HepG2 (cell line): ENCODE measurements at regions not wholly inside any gene's neighbourhood (a gene's known extent, or its start where the extent isn't known, plus 50 kb on each side); places are given as distances from the start of the nearest gene placed in this dataset.

Experiments
- ATAC-seq: fragments of 200-7000 bp; cut with Tn5 transposase; 3 replicates; pipeline ENCODE4 v1.9.1; 2020; ENCODE audit warnings: mild to moderate bottlenecking, moderate library complexity
- BruUV-seq: library from RNA; stranded (reverse); fragments of 400-500 nt; replicated peaks from 2 replicates; lab custom pipeline; 2021; lab: Mats Ljungman, UMichigan
- CTCF ChIA-PET: fragments of 300-600 bp; formaldehyde crosslinking; extraction: SDS; loops from one replicate; lab custom pipeline; 2021; ENCODE audit warnings: low total read pairs, inconsistent platforms, low intra/inter-chr PET ratio; lab: Yijun Ruan, JAX
- POLR2A ChIA-PET: fragments of 350-600 bp; sonication (Branson Sonifier 250); formaldehyde crosslinking; loops from one replicate; lab custom pipeline; 2020; ENCODE audit warnings: antibody characterized with exemption, inconsistent platforms; lab: Yijun Ruan, JAX
- DNase-seq: peaks from one replicate; pipeline ENCODE4 v3.0.0-alpha.2; 2015; ENCODE audit warnings: low spot score
- FAIRE-seq: peaks from 3 replicates; lab custom pipeline; 2011; peaks lifted over from hg19 to GRCh38; lab: Jason Lieb, UNC
- H2AFZ ChIP-seq: one replicate; pipeline ENCODE4 v1.6.1; 2011; ENCODE audit warnings: low read length, inconsistent platforms
- H3K27ac ChIP-seq: fragments of 300-600 bp; 3 replicates; pipeline ENCODE4 v1.8.0; 2011; ENCODE audit warnings: mixed run types, mild to moderate bottlenecking, mixed read lengths, low read length, inconsistent platforms; ENCODE audit not compliant: insufficient read depth; ENCODE audit errors: extremely low read length
- H3K27me3 ChIP-seq, 2 experiments: fragments of 200-600 bp in 1 of 2; 2 replicates in 1 of 2; 3 replicates in 1 of 2; pipeline versions ENCODE4 v1.6.0 to v1.8.0; 2011; ENCODE audit warnings: low read length in 2 of 2, mild to moderate bottlenecking in 2 of 2, moderate library complexity in 2 of 2, inconsistent platforms in 1 of 2; ENCODE audit not compliant: insufficient read depth in 2 of 2, control insufficient read depth in 1 of 2
- H3K36me3 ChIP-seq, 2 experiments: fragments of 200-600 bp in 1 of 2; replicated peaks in 1 of 2; 2 replicates in 1 of 2; 3 replicates in 1 of 2; pipeline versions ENCODE4 v1.5.1 to v1.8.0; 2011; ENCODE audit warnings: low read length in 2 of 2, inconsistent platforms in 1 of 2; ENCODE audit not compliant: insufficient read depth in 2 of 2, control insufficient read depth in 1 of 2
- H3K4me1 ChIP-seq: 2 replicates; pipeline ENCODE4 v1.5.1; 2012; ENCODE audit warnings: low read length, inconsistent platforms; ENCODE audit not compliant: insufficient read depth
- H3K4me2 ChIP-seq: 2 replicates; pipeline ENCODE4 v1.6.0; 2011; ENCODE audit warnings: low read depth, low read length, inconsistent platforms
- H3K4me3 ChIP-seq, 3 experiments: fragments of 200-600 bp in 1 of 3; sonication (generic), shearing (Covaris generic) in 1 of 3; replicated peaks in 1 of 3; 2 replicates each; pipeline ENCODE4 v1.5.1; 2011 to 2016; ENCODE audit warnings: low read length in 3 of 3, inconsistent platforms in 2 of 3, low read depth in 2 of 3, mild to moderate bottlenecking in 2 of 3, control low read depth in 1 of 3, mixed read lengths in 1 of 3; ENCODE audit not compliant: insufficient read depth in 1 of 3
- H3K79me2 ChIP-seq: one replicate; pipeline ENCODE4 v1.6.1; 2011; ENCODE audit warnings: low read length, inconsistent platforms; ENCODE audit not compliant: insufficient read depth
- H3K9ac ChIP-seq: 2 replicates; pipeline ENCODE4 v1.6.0; 2011; ENCODE audit warnings: mild to moderate bottlenecking, low read depth, low read length, inconsistent platforms; ENCODE audit not compliant: insufficient read depth
- H3K9me3 ChIP-seq: 2 replicates; pipeline ENCODE4 v1.5.1; 2012; ENCODE audit warnings: mild to moderate bottlenecking, low read length
- H4K20me1 ChIP-seq: 2 replicates; pipeline ENCODE4 v1.6.0; 2011; ENCODE audit warnings: inconsistent platforms, mild to moderate bottlenecking, low read length, moderate library complexity; ENCODE audit not compliant: insufficient read depth
- ARNT2 ChIP-seq: sonication (generic); formaldehyde crosslinking; IDR thresholded peaks from 2 replicates; pipeline ENCODE4 v1.8.0; 2022; ENCODE audit warnings: mild to moderate bottlenecking, low read depth, missing genetic modification reagents, moderate library complexity
- FOXC1 ChIP-seq: sonication (generic); formaldehyde crosslinking; IDR thresholded peaks from 2 replicates; pipeline ENCODE4 v1.8.0; 2022; ENCODE audit warnings: mild to moderate bottlenecking, missing genetic modification reagents, borderline replicate concordance
- GATAD2A ChIP-seq: IDR thresholded peaks from 2 replicates; pipeline ENCODE4 v1.6.1; 2016
- NONO ChIP-seq, 2 experiments: fragments of 450-650 bp in 1 of 2; sonication (generic) in 1 of 2; formaldehyde crosslinking in 1 of 2; IDR thresholded peaks in 1 of 2; conservative IDR thresholded peaks in 1 of 2; 2 replicates each; pipeline versions ENCODE4 v1.6.1 to v1.8.0; 2017 to 2022; ENCODE audit warnings: mild to moderate bottlenecking in 1 of 2, missing genetic modification reagents in 1 of 2, moderate library complexity in 1 of 2
- POLR2A ChIP-seq, 2 experiments: IDR thresholded peaks; 2 replicates each; pipeline ENCODE4 v1.6.1; 2011; ENCODE audit warnings: low read depth in 2 of 2, low read length in 2 of 2, mild to moderate bottlenecking in 1 of 2, moderate library complexity in 1 of 2; ENCODE audit not compliant: insufficient read depth in 1 of 2
- RFXAP ChIP-seq: sonication (generic); formaldehyde crosslinking; IDR thresholded peaks from 2 replicates; pipeline ENCODE4 v1.4.0; 2020; ENCODE audit warnings: missing genetic modification reagents, borderline replicate concordance
- SP2 ChIP-seq: sonication (generic); formaldehyde crosslinking; IDR thresholded peaks from 2 replicates; pipeline ENCODE4 v1.5.1; 2020; ENCODE audit warnings: mild to moderate bottlenecking, missing genetic modification reagents
- TBL1XR1 ChIP-seq: fragments of 150-350 bp; IDR thresholded peaks from 2 replicates; pipeline ENCODE4 v1.6.1; 2014; ENCODE audit warnings: borderline replicate concordance, low read length; ENCODE audit not compliant: partially characterized antibody
- ZBTB49 ChIP-seq: sonication (generic); formaldehyde crosslinking; IDR thresholded peaks from 2 replicates; pipeline ENCODE4 v1.4.0; 2020; ENCODE audit warnings: missing genetic modification reagents, borderline replicate concordance
- ZFP82 ChIP-seq: sonication (generic); formaldehyde crosslinking; IDR thresholded peaks from 2 replicates; pipeline ENCODE4 v1.5.1; 2020; ENCODE audit warnings: mild to moderate bottlenecking, missing genetic modification reagents, borderline replicate concordance
- ZNF207 ChIP-seq: fragments of 450-650 bp; IDR thresholded peaks from 2 replicates; pipeline ENCODE4 v1.6.1; 2016; ENCODE audit warnings: antibody characterized with exemption, borderline replicate concordance
- ZNF34 ChIP-seq: sonication (generic); formaldehyde crosslinking; IDR thresholded peaks from 2 replicates; pipeline ENCODE4 v1.4.0; 2020; ENCODE audit warnings: mild to moderate bottlenecking, missing genetic modification reagents, borderline replicate concordance
- ZNF672 ChIP-seq: sonication (generic); formaldehyde crosslinking; IDR thresholded peaks from 2 replicates; pipeline ENCODE4 v1.8.1; 2022; ENCODE audit warnings: missing genetic modification reagents
- ZNF790 ChIP-seq: sonication (generic); formaldehyde crosslinking; IDR thresholded peaks from 2 replicates; pipeline ENCODE4 v1.8.0; 2022; ENCODE audit warnings: missing genetic modification reagents, mild to moderate bottlenecking, borderline replicate concordance
- ZNF83 ChIP-seq: sonication (generic); formaldehyde crosslinking; IDR thresholded peaks from 2 replicates; pipeline ENCODE4 v1.4.0; 2020; ENCODE audit warnings: missing genetic modification reagents, mild to moderate bottlenecking, borderline replicate concordance
- ZNF878 ChIP-seq: sonication (generic); formaldehyde crosslinking; IDR thresholded peaks from 2 replicates; pipeline ENCODE4 v1.8.1; 2023; ENCODE audit warnings: mild to moderate bottlenecking, missing genetic modification reagents, moderate library complexity
- ZSCAN9 ChIP-seq: IDR thresholded peaks from 2 replicates; pipeline ENCODE4 v1.6.1; 2016; ENCODE audit warnings: borderline replicate concordance
- WGBS: methylation state at CpG from one replicate; pipeline ENCODE4 v1.1.6; 2017; ENCODE audit warnings: low lambda C conversion rate; 5-methylcytosine and 5-hydroxymethylcytosine counted together
- in situ Hi-C: cut with HindIII; loops from 2 replicates; pipeline ENCODE4 v1.10.0; 2017; ENCODE audit warnings: low pct_unique_long_range_greater_than_20kb; ENCODE audit not compliant: extremely low pct_ligation_motif_present
- intact Hi-C: fragments of 100-400 bp; cut with micrococcal nuclease; formaldehyde crosslinking; loops from one replicate; pipeline ENCODE4 v1.10.0; 2022; ENCODE audit not compliant: unreplicated experiment

- WGBS: 23% methylated on average over 3 of the region's 3 CpGs
- in situ Hi-C loops: no loop called here
- no peak for DNase-seq
- no peak for FAIRE-seq
- BruUV-seq: no TSS peak
- no peak overlapping the region for H3K27ac ChIP-seq
- ChIA-PET POLR2A (no interaction called here), CTCF (no interaction called here)
- H3K27me3 ChIP-seq: no peaks in the 10 kb centered on the region
- H4K20me1 ChIP-seq: no peaks in the 10 kb centered on the region
- H3K79me2 ChIP-seq: no peaks in the 10 kb centered on the region
- H3K4me3 ChIP-seq: no peak overlapping the region
- H3K9ac ChIP-seq: no peak overlapping the region
- intact Hi-C loops: no loop called here
- H2AFZ ChIP-seq: no peak overlapping the region
- peaks cover 79% of the 10 kb centered on the region for H3K9me3 ChIP-seq
- no peaks in the 10 kb centered on the region for H3K4me1 ChIP-seq
- ATAC-seq: no peak
- TF ChIP-seq FOXC1 (CRISPR knock-in tag): no peak
- TF ChIP-seq ZNF878 (CRISPR knock-in tag): no peak
- no peak for TF ChIP-seq SP2
- no peak for TF ChIP-seq NONO (IDR thresholded peaks at IDR 0.05)
- no peak for TF ChIP-seq NONO (CRISPR knock-in tag; conservative IDR thresholded peaks at IDR 0.05)
- TF ChIP-seq ZNF34 (CRISPR knock-in tag): no peak
- TF ChIP-seq POLR2A (IDR thresholded peaks at IDR 0.05; ENCODE audit: insufficient read depth in 1 of 2, low read depth in 2 of 2, low read length in 2 of 2): no peak
- TF ChIP-seq ZNF207: no peak
- TF ChIP-seq ZFP82 (CRISPR knock-in tag): no peak
- TF ChIP-seq GATAD2A: no peak
- no peak for TF ChIP-seq TBL1XR1
- TF ChIP-seq ZNF672 (CRISPR knock-in tag): no peak
- no peak for TF ChIP-seq RFXAP (CRISPR knock-in tag)
- TF ChIP-seq ZBTB49 (CRISPR knock-in tag): no peak
- no peak for TF ChIP-seq ZSCAN9 (CRISPR knock-in tag)
- no peak for TF ChIP-seq ZNF790 (CRISPR knock-in tag)
- TF ChIP-seq ZNF83: no peak
- no peak for TF ChIP-seq ARNT2 (CRISPR knock-in tag)
- no peak overlapping the region for H3K4me2 ChIP-seq
- H3K36me3 ChIP-seq: no peaks in the 10 kb centered on the region
Observed at GRCh38 chr1:69413129-69413528, 154.6 kb upstream of the LRRC7 start.
